HG02973 (cell line): ENCODE measurements at regions not wholly inside any gene's neighbourhood (a gene's known extent, or its start where the extent isn't known, plus 50 kb on each side); places are given as distances from the start of the nearest gene placed in this dataset.

ENCODE experiments used
- ATAC-seq: cut with Tn5 transposase; IDR thresholded peaks from one replicate; pipeline ENCODE4 v1.9.1; 2021; ENCODE audit warnings: moderate library complexity; ENCODE audit not compliant: unreplicated experiment

GRCh38 chr10:129353101-129353500 is 113.9 kb upstream of the MGMT start:
- ATAC-seq: no peak

- ATAC-seq: no peak
Observed at GRCh38 chr10:129360046-129360445, 107.0 kb upstream of the MGMT start.

GRCh38 chr10:129361676-129362376 is 105.2 kb upstream of the MGMT start:
- no peak for ATAC-seq

- ATAC-seq: no peak
Observed at GRCh38 chr10:129364949-129365348, 102.1 kb upstream of the MGMT start.

GRCh38 chr10:129365767-129366402 is 101.2 kb upstream of the MGMT start:
- no peak for ATAC-seq

- no peak for ATAC-seq
Observed at GRCh38 chr10:129366450-129366849, 100.6 kb upstream of the MGMT start.

- no peak for ATAC-seq
Observed at GRCh38 chr10:129369566-129369965, 97.5 kb upstream of the MGMT start.

- ATAC-seq: no peak
Observed at GRCh38 chr10:129371541-129371940, 95.5 kb upstream of the MGMT start.

GRCh38 chr10:129372172-129372571 is 94.9 kb upstream of the MGMT start:
- ATAC-seq: no peak

- no peak for ATAC-seq
Observed at GRCh38 chr10:129373231-129373630, 93.8 kb upstream of the MGMT start.

GRCh38 chr10:129373718-129374117 is 93.3 kb upstream of the MGMT start:
- no peak for ATAC-seq

- no peak for ATAC-seq
Observed at GRCh38 chr10:129375171-129375570, 91.9 kb upstream of the MGMT start.

GRCh38 chr10:129375912-129376311 is 91.1 kb upstream of the MGMT start:
- ATAC-seq: no peak

GRCh38 chr10:129380279-129380678 is 86.8 kb upstream of the MGMT start:
- no peak for ATAC-seq

GRCh38 chr10:129381741-129382140 is 85.3 kb upstream of the MGMT start:
- no peak for ATAC-seq

GRCh38 chr10:129382401-129382800 is 84.6 kb upstream of the MGMT start:
- no peak for ATAC-seq

GRCh38 chr10:129383651-129384050 is 83.4 kb upstream of the MGMT start:
- no peak for ATAC-seq

- no peak for ATAC-seq
Observed at GRCh38 chr10:129385600-129385999, 81.4 kb upstream of the MGMT start.

GRCh38 chr10:129386415-129387257 is 80.4 kb upstream of the MGMT start:
- ATAC-seq: no peak

- no peak for ATAC-seq
Observed at GRCh38 chr10:129387258-129387525, 79.8 kb upstream of the MGMT start.

- no peak for ATAC-seq
Observed at GRCh38 chr10:129388435-129388834, 78.6 kb upstream of the MGMT start.

- no peak for ATAC-seq
Observed at GRCh38 chr10:129389194-129389593, 77.8 kb upstream of the MGMT start.
